A549 (cell line): ENCODE measurements at regions not wholly inside any gene's neighbourhood (a gene's known extent, or its start where the extent isn't known, plus 50 kb on each side); places are given as distances from the start of the nearest gene placed in this dataset.

Source experiments
- ATAC-seq, 2 experiments: fragments of 200-7000 bp in 1 of 2; fragments of >200 bp in 1 of 2; cut with Nextera tagmentation in 1 of 2; cut with Tn5 transposase in 1 of 2; 3 replicates each; pipeline versions ENCODE4 v1.8.0 to v1.9.1; 2018 to 2020; ENCODE audit warnings: mild to moderate bottlenecking in 1 of 2, moderate library complexity in 1 of 2
- CTCF ChIA-PET: fragments of 300-600 bp; sonication (Branson Sonifier 250); formaldehyde crosslinking; extraction: SDS; loops from one replicate; lab custom pipeline; 2021; ENCODE audit warnings: antibody characterized with exemption, inconsistent platforms; lab: Yijun Ruan, JAX
- POLR2A ChIA-PET: fragments of 350-600 bp; formaldehyde crosslinking; extraction: SDS; loops from one replicate; lab custom pipeline; 2021; ENCODE audit warnings: antibody characterized with exemption, inconsistent platforms; lab: Yijun Ruan, JAX
- DNase-seq, 2 experiments: peaks; one replicate each; pipeline versions ENCODE4 v3.0.0 to v3.0.0-alpha.2; 2011 to 2016; ENCODE audit warnings: low read depth in 1 of 2, low spot score in 1 of 2
- FAIRE-seq: peaks from 2 replicates; lab custom pipeline; 2011; peaks lifted over from hg19 to GRCh38; lab: Jason Lieb, UNC
- H3K27ac ChIP-seq, 2 experiments: fragments of >200 bp; sonication (Bioruptor Twin); formaldehyde crosslinking; 3 replicates each; pipeline ENCODE4 v1.5.1; 2016 to 2017
- H3K4me1 ChIP-seq: fragments of >200 bp; sonication (Bioruptor Twin); formaldehyde crosslinking; 3 replicates; pipeline ENCODE4 v1.6.1; 2016
- H3K4me2 ChIP-seq: fragments of >200 bp; sonication (Bioruptor Twin); formaldehyde crosslinking; 3 replicates; pipeline ENCODE4 v1.6.1; 2016
- H3K4me3 ChIP-seq: fragments of >200 bp; sonication (Bioruptor Twin); formaldehyde crosslinking; 3 replicates; pipeline ENCODE4 v1.5.1; 2016
- H3K9me3 ChIP-seq: fragments of >200 bp; sonication (Bioruptor Twin); formaldehyde crosslinking; 3 replicates; pipeline ENCODE4 v1.6.1; 2016
- BCL3 ChIP-seq: fragments of >200 bp; sonication (Bioruptor Twin); formaldehyde crosslinking; IDR thresholded peaks from 3 replicates; pipeline ENCODE4 v1.6.1; 2016
- BHLHE40 ChIP-seq: IDR thresholded peaks from 2 replicates; pipeline ENCODE4 v1.6.1; 2012; ENCODE audit warnings: low read depth, low read length, inconsistent platforms
- CBX8 ChIP-seq: fragments of 200-600 bp; sonication (generic); IDR thresholded peaks from 2 replicates; pipeline ENCODE4 v1.6.1; 2016
- CHD2 ChIP-seq: fragments of 150-350 bp; IDR thresholded peaks from 2 replicates; pipeline ENCODE4 v1.6.1; 2014; ENCODE audit warnings: low read length; ENCODE audit not compliant: partially characterized antibody
- EP300 ChIP-seq, 2 experiments: fragments of >200 bp; sonication (Bioruptor Twin); formaldehyde crosslinking; IDR thresholded peaks; 2 replicates in 1 of 2; 3 replicates in 1 of 2; pipeline ENCODE4 v1.6.1; 2016 to 2017
- HEYL ChIP-seq: fragments of 250-450 bp; sonication (Bioruptor Pico); IDR thresholded peaks from 2 replicates; pipeline ENCODE4 v1.8.0; 2021; ENCODE audit warnings: mild to moderate bottlenecking, moderate library complexity
- JUN ChIP-seq, 2 experiments: fragments of >200 bp; sonication (Bioruptor Twin); formaldehyde crosslinking; IDR thresholded peaks; 2 replicates in 1 of 2; 3 replicates in 1 of 2; pipeline ENCODE4 v1.6.1; 2016 to 2017
- JUNB ChIP-seq: fragments of >200 bp; sonication (Bioruptor Twin); formaldehyde crosslinking; IDR thresholded peaks from 2 replicates; pipeline ENCODE4 v1.6.1; 2016
- KDM1A ChIP-seq: fragments of 200-600 bp; sonication (generic); IDR thresholded peaks from 2 replicates; pipeline ENCODE4 v1.6.1; 2016; ENCODE audit warnings: low read depth, mild to moderate bottlenecking
- KDM5A ChIP-seq: fragments of 200-600 bp; sonication (generic); IDR thresholded peaks from 2 replicates; pipeline ENCODE4 v1.6.1; 2016; ENCODE audit warnings: antibody characterized with exemption, mild to moderate bottlenecking
- MAFK ChIP-seq: fragments of 450-650 bp; IDR thresholded peaks from 2 replicates; pipeline ENCODE4 v1.6.1; 2014; ENCODE audit not compliant: partially characterized antibody
- MAX ChIP-seq: IDR thresholded peaks from 2 replicates; pipeline ENCODE4 v1.6.1; 2012
- MAZ ChIP-seq: fragments of 150-350 bp; IDR thresholded peaks from 2 replicates; pipeline ENCODE4 v1.6.1; 2014; ENCODE audit warnings: antibody characterized with exemption, low read depth, low read length, borderline replicate concordance
- NFE2L2 ChIP-seq: fragments of 150-350 bp; conservative IDR thresholded peaks from 2 replicates; pipeline ENCODE4 v1.6.1; 2014; ENCODE audit warnings: low read length
- NR3C1 ChIP-seq: fragments of >200 bp; sonication (Bioruptor Twin); formaldehyde crosslinking; IDR thresholded peaks from 3 replicates; pipeline ENCODE4 v1.6.1; 2017
- PHF8 ChIP-seq: fragments of 200-600 bp; sonication (generic); IDR thresholded peaks from 2 replicates; pipeline ENCODE4 v1.6.1; 2016; ENCODE audit warnings: low read depth, mild to moderate bottlenecking, antibody characterized with exemption, moderate library complexity, borderline replicate concordance
- POLR2A ChIP-seq: IDR thresholded peaks from 2 replicates; pipeline ENCODE4 v1.6.1; 2012; ENCODE audit warnings: mild to moderate bottlenecking, low read length
- RAD21 ChIP-seq, 2 experiments: fragments of >200 bp in 1 of 2; sonication (Bioruptor Twin) in 1 of 2; formaldehyde crosslinking in 1 of 2; IDR thresholded peaks in 1 of 2; conservative IDR thresholded peaks in 1 of 2; 2 replicates in 1 of 2; 3 replicates in 1 of 2; pipeline ENCODE4 v1.6.1; 2012 to 2018; ENCODE audit warnings: inconsistent platforms in 1 of 2
- RARB ChIP-seq: fragments of 250-450 bp; sonication (Bioruptor Pico); IDR thresholded peaks from 2 replicates; pipeline ENCODE4 v1.8.0; 2021; ENCODE audit warnings: mild to moderate bottlenecking, moderate library complexity
- RCOR1 ChIP-seq: fragments of 150-350 bp; IDR thresholded peaks from 2 replicates; pipeline ENCODE4 v1.6.1; 2014; ENCODE audit warnings: antibody characterized with exemption, low read length, low read depth
- SMC3 ChIP-seq: fragments of >200 bp; sonication (Bioruptor Twin); formaldehyde crosslinking; IDR thresholded peaks from 3 replicates; pipeline ENCODE4 v1.6.1; 2018; ENCODE audit warnings: inconsistent platforms
- TP53 ChIP-seq: fragments of 250-450 bp; sonication (Bioruptor Pico); IDR thresholded peaks from 2 replicates; pipeline ENCODE4 v1.5.0; 2021; ENCODE audit warnings: mild to moderate bottlenecking, moderate library complexity
- ZC3H11A ChIP-seq: fragments of 450-650 bp; IDR thresholded peaks from 2 replicates; pipeline ENCODE4 v1.6.1; 2014; ENCODE audit warnings: antibody characterized with exemption, mild to moderate bottlenecking
- ZFP36 ChIP-seq: fragments of 450-650 bp; IDR thresholded peaks from 2 replicates; pipeline ENCODE4 v1.6.1; 2014; ENCODE audit warnings: borderline replicate concordance; ENCODE audit not compliant: partially characterized antibody
- ZSCAN20 ChIP-seq: fragments of 250-450 bp; sonication (Bioruptor Pico); IDR thresholded peaks from 2 replicates; pipeline ENCODE4 v1.8.0; 2022; ENCODE audit warnings: mild to moderate bottlenecking, moderate library complexity
- WGBS: methylation state at CpG from one replicate; pipeline ENCODE4 v1.1.6; 2017; ENCODE audit errors: missing lambda C conversion rate; 5-methylcytosine and 5-hydroxymethylcytosine counted together
- TF ChIP-seq, protein P1 (sequence below): IDR thresholded peaks from 2 replicates; pipeline ENCODE4 v1.6.1; 2012
- TF ChIP-seq, protein P2 (sequence below): fragments of 250-450 bp; sonication (Bioruptor Pico); IDR thresholded peaks from 2 replicates; pipeline ENCODE4 v1.5.0; 2021; ENCODE audit warnings: mild to moderate bottlenecking, moderate library complexity, borderline replicate concordance

DNA sequence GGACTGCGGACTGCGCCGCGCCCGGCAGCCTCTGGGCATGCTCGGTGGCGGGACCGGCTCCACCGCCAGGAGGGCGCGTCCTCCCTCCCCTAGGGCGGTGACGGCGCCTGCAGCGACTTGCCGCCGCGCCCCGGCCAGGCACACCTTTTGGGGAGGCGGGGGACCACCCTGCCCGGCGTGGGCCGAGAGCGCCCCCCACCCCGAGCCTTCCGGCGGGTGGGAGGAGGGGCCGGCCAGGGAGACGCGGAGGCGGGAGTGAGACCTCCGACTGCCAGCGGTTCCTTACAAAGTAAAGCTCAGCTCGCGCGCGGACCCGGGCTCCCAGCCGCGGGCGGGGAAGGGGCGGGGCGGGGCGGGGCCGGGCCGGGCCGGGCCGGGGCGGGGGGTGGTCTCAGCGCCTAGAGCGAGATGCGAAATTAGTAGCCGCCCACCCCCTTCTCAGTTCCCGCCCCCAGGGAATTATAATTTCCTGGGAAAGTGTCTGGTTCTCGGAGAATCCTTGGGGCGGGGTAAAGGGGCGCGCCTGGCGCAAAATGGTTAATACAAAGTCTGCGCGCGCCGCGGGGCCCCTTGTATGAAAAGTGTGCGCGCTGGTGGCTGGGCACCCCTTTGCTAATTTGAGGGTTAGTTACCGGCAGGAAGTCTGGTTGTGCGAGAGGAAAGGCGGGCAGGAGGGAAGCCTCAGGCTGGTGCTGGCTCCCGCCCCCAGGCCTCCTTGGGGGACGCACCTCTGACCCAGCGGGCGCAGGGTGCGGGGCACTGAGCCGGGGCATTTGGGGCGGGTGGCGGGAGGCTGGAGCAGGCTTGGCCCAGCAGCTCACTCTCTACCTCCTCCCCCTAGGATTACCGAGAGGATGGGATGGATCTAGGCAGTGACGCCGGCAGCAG, 224.8 kb upstream of the IL12A start (continued):
- TF ChIP-seq KDM5A, result no peak
- no peak for TF ChIP-seq NR3C1
- TF ChIP-seq RCOR1, result no peak
- no peak for TF ChIP-seq RARB (CRISPR knock-in tag)
- 0 out of 2 replicates have a peak, but pooled peaks have one; percentile 74 for TF ChIP-seq MAZ
- peak; percentile 18; the same call in 1 of the 2 replicates for TF ChIP-seq PHF8
- TF ChIP-seq ZC3H11A, result no peak
- TF ChIP-seq RAD21 (conservative IDR thresholded peaks at IDR 0.05 in 1 of 2, IDR thresholded peaks at IDR 0.05 in 1 of 2), result peak; percentile 9 to 54; a peak in 2 of 5 replicates
- TF ChIP-seq JUN (IDR thresholded peaks at IDR 0.05), result peak; percentile 83 to 87
- TF ChIP-seq POLR2A, result peak; percentile 81
- TF ChIP-seq NFE2L2, result no peak
- TF ChIP-seq ZFP36, result no peak
- no peak for TF ChIP-seq EP300 (IDR thresholded peaks at IDR 0.05)
- TF ChIP-seq ZSCAN20 (CRISPR knock-in tag), result no peak
- TF ChIP-seq CHD2, result no peak
- TF ChIP-seq KDM1A, result no peak
- TF ChIP-seq JUNB, result no peak
- TF ChIP-seq, protein P1, sequence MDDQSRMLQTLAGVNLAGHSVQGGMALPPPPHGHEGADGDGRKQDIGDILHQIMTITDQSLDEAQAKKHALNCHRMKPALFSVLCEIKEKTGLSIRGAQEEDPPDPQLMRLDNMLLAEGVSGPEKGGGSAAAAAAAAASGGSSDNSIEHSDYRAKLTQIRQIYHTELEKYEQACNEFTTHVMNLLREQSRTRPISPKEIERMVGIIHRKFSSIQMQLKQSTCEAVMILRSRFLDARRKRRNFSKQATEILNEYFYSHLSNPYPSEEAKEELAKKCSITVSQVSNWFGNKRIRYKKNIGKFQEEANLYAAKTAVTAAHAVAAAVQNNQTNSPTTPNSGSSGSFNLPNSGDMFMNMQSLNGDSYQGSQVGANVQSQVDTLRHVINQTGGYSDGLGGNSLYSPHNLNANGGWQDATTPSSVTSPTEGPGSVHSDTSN, result no peak
- TF ChIP-seq, all 56 proteins: peak for 14

DNA sequence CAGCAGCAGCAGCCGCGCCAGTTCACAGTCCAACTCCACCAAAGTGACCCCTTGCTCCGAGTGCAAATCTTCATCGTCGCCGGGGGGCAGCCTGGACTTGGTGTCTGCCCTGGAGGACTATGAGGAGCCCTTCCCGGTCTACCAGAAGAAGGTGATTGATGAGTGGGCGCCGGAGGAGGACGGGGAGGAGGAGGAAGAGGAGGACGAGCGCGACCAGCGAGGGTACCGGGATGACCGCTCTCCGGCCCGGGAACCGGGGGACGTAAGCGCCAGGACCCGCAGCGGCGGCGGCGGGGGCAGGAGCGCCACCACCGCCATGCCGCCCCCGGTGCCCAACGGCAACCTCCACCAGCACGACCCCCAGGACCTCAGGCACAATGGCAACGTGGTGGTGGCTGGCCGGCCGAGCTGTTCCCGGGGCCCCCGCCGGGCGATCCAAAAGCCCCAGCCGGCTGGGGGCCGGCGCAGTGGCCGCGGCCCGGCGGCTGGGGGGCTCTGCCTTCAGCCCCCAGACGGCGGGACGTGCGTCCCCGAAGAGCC, 224.1 kb upstream of the IL12A start:
- POLR2A ChIA-PET, result interaction anchor here (0.8 to 3.2 kb wide), 9 partner anchors 18 to 499 kb away, joined by 3 to 24 read pairs (median 4); no protein-coding TSS in a partner anchor

GRCh38 chr3:159765030-159765859, 223.4 kb upstream of the IL12A start:
- Histone ChIP-seq H3K9me3 (no peaks in the 10 kb centered on the region), H3K4me3 (peak overlapping the region; percentile 94), H3K4me2 (peak overlapping the region; percentile 81), H3K27ac (peak overlapping the region; percentile 95 to 96), H3K4me1 (peaks cover 37% of the 10 kb centered on the region)
- ChIA-PET POLR2A (interaction anchor here (0.5 to 3.2 kb wide), 5 partner anchors 21 to 659 kb away, joined by 3 to 24 read pairs (median 3); no protein-coding TSS in a partner anchor), CTCF (interaction anchor here (1.0 to 5.4 kb wide), 6 partner anchors 16 to 63 kb away, joined by 3 to 61 read pairs (median 25); no protein-coding TSS in a partner anchor)
- peak; percentile 78 to 86 for DNase-seq
- WGBS, result 1% methylated on average over 22 of the region's 47 CpGs
- FAIRE-seq, result no peak
- ATAC-seq, result peak; percentile 46 to 59
- TF ChIP-seq MAFK, result no peak
- peak; percentile 19; the same call in 1 of the 2 replicates for TF ChIP-seq POLR2A
- no peak for TF ChIP-seq PHF8
- TF ChIP-seq BCL3, result no peak
- TF ChIP-seq SMC3, result no peak; the same call in 2 of the 3 replicates
- peak; percentile 69; the same call in 1 of the 2 replicates for TF ChIP-seq MAX
- no peak for TF ChIP-seq KDM1A
- no peak for TF ChIP-seq CBX8
- peak; percentile 69; the same call in 1 of the 2 replicates for TF ChIP-seq MAZ
- TF ChIP-seq, protein P2, sequence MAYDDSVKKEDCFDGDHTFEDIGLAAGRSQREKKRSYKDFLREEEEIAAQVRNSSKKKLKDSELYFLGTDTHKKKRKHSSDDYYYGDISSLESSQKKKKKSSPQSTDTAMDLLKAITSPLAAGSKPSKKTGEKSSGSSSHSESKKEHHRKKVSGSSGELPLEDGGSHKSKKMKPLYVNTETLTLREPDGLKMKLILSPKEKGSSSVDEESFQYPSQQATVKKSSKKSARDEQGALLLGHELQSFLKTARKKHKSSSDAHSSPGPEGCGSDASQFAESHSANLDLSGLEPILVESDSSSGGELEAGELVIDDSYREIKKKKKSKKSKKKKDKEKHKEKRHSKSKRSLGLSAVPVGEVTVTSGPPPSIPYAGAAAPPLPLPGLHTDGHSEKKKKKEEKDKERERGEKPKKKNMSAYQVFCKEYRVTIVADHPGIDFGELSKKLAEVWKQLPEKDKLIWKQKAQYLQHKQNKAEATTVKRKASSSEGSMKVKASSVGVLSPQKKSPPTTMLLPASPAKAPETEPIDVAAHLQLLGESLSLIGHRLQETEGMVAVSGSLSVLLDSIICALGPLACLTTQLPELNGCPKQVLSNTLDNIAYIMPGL, result no peak
- no peak for TF ChIP-seq BHLHE40

More for the DNA sequence above, 224.1 kb upstream of the IL12A start:
- Histone ChIP-seq H3K4me3 (peak overlapping the region; percentile 94), H3K9me3 (no peaks in the 10 kb centered on the region), H3K4me2 (peak overlapping the region; percentile 81), H3K4me1 (peaks cover 41% of the 10 kb centered on the region), H3K27ac (peak overlapping the region; percentile 95 to 96)
- ATAC-seq (peak; percentile 0 to 1; a peak in 4 of 6 replicates), DNase-seq (no peak), FAIRE-seq (no peak)
- CTCF ChIA-PET, result interaction anchor here (1.0 to 5.4 kb wide), 3 partner anchors 17 to 142 kb away, joined by 3 to 61 read pairs (median 3); no protein-coding TSS in a partner anchor
- WGBS, result 4% methylated on average over 16 of the region's 51 CpGs
- TF ChIP-seq PHF8, result peak; percentile 11; the same call in 1 of the 2 replicates
- TF ChIP-seq HEYL (CRISPR knock-in tag), result no peak
- TF ChIP-seq TP53 (CRISPR knock-in tag), result 0 out of 2 replicates have a peak, but pooled peaks have one; percentile 51
